ENCODE measurements at regions not wholly inside any gene's neighbourhood (a gene's known extent, or its start where the extent isn't known, plus 50 kb on each side); places are given as distances from the start of the nearest gene placed in this dataset.
A peak's percentile ranks its signal among the peaks of the same experiment; 100 is the strongest.

DNA sequence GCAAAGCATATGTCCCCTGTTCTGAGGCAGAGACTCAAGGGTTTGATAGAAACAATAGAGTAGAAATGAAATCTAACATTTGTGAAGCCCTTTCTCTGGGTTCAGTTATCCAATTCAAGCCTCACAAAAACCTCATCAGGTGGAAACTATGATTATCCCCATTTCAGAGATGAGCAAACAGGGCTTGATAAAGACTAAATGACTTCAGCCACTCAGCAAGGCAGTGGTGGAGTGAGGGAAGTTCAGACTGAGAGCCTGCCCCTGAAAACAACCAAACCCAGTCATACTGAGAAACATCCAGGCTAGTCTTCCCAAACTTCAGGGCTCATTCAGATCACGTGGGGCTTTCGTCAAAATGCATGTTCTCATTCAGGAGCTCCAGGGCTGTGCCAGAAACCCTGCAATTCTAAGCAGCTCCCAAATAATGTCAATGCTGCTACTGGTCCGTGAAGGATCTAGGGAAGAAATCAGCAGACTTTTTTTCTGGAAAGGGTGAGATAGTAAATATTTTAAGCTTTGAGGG lies 109.6 kb upstream of the KIT start:
- DNase-seq: no peak

DNA sequence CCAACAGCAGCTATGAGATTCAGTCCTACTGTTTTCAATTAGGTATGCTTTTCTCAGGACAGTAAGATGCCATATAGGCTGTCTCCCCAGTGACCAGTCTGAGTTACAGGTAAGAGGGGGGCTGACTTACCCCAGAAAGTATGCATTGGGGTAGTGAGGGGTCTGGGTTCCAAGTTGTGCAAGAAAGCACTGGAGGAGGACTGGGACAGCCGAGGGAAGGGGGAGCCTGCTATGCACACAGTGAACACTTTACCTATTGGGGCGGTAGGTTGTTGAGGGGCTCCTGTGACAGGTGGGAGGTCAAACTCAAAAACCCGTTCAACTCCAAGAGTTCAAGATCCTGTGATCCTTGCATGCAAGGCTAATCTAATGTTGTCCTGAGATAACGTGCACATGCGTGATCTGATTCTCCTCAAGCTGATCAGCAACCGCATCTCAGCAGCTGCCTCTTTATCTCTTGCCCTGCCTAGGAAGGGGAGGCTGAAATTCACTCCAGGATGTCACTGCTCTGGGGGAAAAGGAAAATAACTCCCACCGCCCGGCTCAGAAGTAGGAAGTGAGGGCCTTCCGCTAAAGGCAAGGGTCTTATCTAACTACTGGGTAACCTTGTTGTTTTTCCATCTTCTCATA lies 108.8 kb upstream of the KIT start:
- DNase-seq: no peak

DNA sequence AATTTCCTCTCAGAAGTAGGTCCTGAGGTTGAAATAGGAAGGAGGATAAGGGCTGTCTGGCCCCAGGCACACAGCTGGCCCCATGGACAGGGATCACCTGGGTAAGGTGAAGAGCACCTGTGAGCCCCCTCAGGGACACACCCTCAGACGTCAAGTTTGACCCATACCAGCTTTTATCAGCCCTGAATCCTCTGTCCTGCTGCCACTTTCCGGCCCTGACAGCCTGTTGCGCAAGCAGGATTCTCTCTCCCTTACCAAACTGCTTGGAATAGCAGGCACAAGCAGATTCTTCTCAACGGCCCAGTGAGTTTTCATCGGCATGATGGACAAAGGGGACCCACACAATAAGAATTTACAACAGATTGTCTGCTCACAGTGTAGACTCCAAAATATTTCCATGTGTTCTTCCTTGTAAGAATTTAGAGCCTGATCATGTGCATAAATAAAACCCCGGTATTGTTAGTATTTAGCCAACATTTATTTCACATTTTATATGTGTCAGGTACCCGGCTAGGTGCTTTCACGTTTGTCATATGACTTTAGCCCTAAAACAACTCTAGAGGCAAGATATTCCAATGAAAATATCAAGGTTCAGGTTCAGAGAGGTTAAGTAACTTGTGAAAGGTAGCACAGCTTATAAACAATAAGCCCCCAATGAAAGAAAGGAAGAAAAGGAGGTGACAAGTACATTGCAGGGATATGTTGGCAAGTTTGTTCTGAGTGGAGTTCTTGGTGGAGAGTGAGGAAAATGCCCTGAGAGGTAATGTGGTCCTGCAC lies 107.2 kb upstream of the KIT start:
- DNase-seq: peak; percentile 24

DNA sequence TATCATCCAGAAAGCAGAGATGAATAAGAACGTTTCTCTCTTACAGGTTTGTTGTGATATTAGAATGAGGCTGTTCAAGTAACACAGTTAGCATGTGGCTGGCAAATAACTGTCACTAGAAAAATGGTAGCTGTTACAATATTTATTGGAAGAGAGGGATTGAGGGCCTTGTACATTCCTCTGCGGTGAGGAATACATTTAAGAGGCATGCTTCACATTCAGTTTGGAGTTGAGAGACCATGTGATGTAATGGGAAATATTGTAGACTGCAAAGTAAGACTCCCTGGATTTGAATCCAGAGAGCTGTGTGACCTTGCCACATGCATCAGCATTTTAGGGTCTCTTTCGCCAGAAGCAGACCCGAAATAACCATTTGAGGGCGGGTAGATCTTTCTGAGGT lies 104.8 kb upstream of the KIT start:
- DNase-seq: no peak

DNA sequence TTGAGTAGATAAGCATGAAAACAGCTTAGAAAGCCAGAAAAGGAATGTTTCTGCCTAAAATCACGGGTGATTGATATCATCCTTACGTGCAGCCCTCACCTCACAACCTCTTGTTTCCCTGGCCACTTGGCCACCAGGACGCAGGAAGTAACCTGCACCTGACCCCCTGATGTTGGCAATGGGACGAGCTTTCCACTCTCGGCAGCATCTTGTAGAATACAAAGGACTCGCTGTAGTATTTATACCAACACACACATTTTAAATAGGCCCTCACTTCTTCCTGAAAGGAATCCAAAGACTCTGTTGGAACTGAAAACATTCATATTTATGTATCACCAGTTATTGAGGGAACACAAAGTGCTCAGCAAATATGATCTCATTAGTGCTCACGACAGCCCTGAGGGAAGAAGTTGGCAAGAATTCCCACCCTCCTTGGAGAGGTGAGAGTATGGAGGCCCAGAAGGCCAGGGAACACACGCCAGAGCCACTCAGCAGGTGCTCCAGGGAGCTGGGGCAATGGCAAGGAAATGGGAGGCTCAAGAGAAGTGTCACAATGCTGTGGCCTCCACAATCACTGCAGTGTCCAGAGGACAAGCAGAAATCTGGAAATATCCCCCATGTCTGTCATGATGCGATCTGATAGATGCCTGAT lies 103.3 kb upstream of the KIT start:
- DNase-seq: no peak

DNA sequence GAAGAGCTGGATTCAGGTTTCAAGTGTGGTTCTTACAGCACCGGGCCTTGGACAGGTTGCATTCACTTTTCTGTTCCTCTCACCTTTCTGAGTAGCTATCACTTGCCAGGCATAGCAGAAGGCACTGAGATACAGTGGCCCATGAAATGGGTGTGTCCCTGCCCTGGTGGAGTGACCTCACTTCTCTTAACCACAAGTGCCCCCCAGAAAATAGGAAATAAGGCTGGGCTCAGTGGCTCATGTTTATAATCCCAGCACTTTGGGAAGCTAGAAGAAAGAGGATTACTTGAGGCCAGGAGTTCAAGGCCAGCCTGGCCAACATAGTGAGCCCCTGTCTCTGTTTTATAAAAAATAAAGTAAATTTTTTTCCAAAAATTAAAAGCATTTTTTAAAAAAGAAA lies 101.7 kb upstream of the KIT start:
- DNase-seq: no peak

DNA sequence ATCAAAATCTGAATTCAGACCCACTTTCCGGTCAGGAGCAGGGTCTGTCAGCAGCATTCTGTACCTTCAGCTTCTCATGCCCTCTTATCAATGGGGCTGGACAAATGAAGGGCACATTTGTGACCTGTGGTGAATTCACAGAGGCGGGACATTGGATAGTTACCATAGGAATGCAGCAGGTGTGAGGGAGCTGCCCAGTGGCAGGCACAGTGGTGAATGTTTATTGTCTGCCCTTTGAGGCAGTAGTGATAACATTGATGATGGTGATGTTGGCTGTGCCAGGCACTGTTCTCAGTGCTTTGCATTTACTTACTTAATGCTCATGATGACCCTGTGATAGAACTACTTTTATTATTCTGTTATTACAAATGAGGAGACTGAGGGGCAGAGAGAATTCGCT lies 101.2 kb upstream of the KIT start:
- DNase-seq: peak; percentile 42

DNA sequence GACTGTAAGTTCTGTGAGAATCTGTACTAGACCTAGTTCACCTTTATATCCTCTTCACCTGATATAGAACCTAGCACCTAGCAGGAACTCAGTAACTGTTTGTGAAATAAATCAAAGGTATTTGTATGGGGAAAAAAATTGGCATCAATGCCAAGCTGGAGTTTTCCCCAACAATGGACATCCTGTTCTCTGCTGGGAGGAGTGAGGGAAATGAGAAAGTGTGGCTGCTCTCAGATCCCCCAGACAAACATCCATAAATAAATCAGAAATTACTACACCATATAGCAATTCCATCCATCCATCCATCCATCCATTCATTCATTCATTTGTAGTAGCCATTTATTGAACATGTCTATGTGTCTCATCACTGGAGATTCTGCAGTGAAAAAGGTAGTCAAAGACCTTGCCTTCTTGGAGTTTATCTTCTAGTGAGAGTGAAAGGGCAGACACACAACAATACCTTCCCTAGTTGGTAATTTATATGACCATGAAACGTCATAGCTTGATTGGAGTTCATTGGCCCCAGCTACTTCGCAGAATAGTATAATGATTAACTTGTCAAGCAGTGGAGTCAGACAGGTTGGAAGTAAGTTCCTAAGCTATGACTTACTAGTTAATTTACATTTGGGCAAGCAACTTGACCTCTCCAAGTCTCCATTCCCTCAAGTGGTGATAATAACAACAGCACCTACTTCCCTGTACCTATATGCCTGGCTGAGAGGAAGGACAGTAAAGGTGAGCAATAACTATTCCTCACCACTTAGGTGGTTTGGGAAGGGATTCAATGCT lies 98.7 kb upstream of the KIT start:
- DNase-seq: no peak

DNA sequence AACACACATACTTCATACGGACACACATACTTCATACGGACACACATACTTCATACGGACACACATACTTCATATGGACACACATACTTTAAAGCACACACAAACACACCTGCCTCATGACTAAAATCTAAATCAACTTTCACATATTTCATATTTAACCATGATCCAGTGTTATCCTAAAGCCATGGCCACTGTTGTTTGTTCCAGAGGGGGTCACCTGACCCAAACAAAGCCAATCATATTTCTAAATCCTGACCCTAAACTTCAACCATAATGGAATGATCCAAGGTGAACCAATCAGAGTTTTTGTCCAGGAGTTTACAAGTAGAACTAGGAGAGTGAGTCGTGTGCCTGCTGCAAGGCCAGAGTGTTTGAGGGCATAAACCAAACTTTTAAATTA lies 97.2 kb upstream of the KIT start:
- no peak for DNase-seq

DNA sequence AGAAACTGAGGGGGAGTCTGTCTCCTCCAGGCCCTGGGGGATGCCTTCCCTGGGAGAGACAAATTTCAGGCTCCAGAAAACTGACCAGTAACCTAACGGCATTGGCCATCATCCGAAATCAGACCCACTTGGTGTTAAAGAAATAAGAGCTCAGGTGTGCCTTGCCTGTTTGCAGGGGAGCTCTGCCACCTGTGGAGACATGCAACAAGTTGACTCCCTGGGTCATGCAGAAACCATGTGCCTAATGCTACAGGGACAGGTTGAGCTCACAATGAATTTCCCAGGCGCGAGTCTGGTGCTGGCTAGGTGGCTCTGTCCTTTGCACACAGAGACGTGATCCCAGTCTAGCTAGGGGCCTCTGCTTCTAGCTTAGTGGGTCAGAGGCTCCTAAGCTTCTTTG lies 95.8 kb upstream of the KIT start:
- DNase-seq: no peak

DNA sequence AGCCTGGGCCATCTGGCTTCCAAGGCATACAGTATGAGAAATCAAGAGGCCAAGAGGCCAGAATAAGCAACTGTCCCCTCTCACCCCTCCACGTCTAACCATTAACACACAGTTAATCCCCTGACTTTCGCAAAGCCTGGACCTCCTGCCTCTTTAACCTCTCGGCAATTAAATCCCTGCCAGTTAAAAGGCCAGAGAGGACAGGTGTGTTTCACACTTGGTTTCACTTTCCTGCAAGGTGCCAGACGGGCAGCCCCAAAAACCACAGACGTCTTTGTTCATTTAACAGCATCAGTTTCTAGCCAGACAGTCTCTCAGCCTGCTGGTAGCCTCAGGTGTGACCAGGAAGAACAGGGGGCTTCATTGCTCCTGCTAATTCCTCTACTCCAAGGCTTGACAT lies 91.1 kb upstream of the KIT start:
- DNase-seq: no peak

DNA sequence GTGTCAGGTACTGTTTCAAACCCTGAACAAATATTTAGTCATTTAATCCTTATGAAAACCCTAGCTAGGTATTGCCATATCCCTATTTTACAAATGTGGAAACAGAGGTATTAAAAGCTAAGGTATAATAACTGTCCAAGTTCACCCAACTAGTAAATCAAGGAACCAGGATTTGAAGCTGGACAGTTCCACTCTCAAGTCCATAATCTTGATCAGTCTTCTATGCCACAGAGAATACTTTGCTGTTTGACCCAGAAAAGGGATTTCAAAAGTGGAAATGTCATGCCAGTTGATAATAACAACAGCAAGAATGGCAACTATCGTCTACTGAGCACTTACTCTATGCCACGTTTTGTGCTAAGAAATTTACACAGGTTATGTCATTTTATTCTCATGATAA lies 90.4 kb upstream of the KIT start:
- no peak for DNase-seq

DNA sequence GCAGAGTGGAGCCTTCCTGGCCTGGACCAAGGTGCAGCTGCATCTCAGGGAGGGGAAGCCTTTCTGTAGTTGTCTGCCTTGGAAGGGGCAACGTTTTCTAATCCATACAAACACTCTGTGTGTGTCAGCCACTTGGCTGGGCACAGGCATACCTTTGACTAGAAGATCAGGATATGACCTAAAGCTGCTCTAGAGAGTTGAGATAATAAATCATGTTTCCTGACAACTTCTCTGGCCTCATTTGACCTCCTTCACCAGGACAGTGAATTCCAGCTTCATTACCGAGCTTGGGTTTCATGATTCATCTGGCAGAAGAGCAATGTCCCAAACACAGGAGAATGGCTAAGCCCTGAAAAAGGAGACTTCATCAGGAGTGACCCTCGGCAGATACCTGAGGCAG lies 89.6 kb upstream of the KIT start:
- peak; percentile 84 for DNase-seq

DNA sequence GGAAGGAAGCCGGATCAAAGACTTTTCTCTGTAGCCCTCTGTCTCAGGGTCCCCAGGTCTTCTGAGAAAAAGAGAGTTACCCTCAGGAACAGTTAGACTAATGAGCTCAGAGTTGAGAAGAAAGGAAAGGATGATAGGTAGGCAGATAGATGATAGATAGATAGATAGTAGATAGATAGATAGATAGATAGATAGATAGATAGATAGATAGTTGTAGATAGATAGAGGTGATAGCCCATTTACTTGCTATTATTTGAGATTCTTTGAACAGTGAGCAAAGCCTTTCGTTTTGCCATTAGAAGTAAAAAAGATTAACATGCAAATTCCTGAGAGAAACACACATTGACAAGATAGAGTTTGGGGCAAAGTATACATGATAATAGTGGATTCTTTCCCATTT lies 86.9 kb upstream of the KIT start:
- DNase-seq: no peak

DNA sequence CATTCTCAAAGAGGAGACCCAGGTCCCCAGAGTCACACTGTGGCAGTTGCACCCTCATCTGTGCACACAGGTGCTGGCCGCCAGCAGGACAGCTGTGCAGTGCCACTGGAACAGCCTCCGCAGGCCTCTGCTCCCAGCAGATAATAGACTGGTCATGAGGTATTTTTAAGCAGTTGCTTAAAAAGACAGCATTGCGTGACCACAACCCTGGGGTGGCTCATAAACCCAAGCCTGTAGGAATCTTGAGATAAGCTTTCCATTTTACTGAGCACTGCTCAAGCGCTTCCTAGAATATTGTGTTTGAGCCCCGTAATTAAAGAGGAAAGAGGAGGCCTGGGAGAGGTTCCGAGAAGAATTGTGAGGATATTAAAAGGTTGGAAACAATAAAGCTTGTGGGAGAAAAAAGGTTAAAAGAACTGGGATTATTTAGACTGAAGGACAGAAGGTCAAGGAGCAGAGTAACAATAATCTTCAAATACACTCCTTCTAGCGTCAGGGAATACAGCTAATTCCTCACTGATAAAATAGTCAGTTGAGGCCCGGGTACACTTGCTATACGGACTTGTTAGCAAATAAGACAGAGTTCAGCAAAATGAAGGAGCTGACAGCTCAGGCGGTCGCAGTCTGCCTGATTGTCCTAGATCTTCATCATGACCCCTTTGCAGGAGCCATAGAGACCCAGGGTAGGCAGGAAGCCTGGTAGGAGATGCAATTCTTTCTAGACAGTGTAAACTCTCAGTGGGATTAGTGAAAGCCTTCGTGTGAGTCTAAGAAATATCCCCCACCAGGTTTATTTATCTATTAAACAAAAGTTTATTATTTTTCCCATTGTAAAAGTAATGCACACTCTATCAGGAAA lies 86.2 kb upstream of the KIT start:
- DNase-seq: no peak

DNA sequence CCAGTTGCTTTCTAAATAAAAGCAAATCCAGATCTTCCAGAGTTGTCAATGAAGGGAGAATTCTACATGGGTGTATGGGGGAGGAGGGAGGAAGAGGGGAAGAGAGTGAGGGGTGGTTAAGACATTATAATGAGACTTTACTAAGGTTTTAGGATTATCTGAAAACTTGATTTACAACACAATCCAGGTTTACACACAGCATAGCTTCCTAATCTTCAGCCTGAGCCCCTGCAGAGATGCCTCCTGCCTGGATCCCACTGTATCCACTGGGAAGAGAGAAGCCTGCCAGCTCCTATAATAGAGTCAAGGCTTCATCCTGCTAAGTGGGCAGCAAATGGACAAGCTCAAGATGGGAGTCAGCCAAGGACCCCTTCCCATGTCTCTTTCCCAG lies 85.6 kb upstream of the KIT start:
- no peak for DNase-seq

DNA sequence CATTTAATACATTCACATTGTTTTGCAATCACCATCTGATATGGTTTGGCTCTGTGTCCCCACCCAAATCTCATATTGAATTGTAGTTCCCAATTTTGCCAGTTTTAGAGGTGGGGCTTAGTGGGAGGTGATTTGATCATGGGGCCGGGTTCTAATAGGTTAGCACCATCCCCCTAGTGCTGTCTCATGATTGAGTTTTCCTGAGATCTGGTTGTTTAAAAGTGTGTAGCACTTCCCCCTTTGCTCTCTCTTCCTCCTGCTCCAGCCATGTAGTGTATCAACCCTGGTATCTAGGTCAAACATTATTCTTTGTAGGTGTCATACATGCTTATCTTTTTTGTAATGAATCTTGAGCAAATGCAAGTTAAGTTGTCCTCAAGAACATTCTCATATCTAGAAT lies 83.3 kb upstream of the KIT start:
- DNase-seq: no peak

DNA sequence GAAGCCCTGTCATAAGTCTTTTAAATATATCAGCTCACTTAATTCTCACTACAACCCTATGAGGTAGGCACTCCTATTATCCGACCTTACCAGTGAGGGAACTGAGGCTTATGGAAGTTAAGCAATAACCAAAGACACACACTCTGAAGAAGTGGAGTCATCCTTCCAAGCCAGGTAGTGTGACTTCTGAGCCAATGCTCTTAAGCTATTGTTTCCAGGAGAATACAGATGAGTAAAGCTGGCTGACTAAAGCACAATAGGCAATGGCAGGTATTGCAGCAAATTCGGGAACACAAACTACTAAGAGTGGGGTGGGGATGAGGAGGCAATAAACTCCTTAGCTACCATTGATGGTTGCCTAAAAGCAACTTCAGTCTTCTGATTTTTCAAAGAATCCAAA lies 81.8 kb upstream of the KIT start:
- no peak for DNase-seq

DNA sequence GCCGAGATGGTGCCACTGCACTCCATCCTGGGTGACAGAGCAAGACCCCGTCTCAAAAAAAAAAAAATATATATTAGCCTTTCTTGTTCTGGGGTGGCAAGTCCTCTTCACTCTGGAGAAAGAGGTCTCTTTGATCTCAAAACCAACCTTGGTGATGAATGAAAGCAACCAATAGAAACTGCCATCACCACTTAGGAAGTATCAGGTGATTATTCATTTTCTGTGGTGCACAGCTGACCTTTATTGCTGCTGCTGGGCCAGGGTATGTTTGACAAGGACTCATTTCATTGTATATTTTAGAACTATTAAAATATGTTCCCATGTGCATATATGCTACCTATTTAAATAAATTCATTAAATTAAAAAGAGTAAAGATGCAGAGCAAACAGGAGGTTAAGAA lies 76.0 kb upstream of the KIT start:
- DNase-seq: no peak

DNA sequence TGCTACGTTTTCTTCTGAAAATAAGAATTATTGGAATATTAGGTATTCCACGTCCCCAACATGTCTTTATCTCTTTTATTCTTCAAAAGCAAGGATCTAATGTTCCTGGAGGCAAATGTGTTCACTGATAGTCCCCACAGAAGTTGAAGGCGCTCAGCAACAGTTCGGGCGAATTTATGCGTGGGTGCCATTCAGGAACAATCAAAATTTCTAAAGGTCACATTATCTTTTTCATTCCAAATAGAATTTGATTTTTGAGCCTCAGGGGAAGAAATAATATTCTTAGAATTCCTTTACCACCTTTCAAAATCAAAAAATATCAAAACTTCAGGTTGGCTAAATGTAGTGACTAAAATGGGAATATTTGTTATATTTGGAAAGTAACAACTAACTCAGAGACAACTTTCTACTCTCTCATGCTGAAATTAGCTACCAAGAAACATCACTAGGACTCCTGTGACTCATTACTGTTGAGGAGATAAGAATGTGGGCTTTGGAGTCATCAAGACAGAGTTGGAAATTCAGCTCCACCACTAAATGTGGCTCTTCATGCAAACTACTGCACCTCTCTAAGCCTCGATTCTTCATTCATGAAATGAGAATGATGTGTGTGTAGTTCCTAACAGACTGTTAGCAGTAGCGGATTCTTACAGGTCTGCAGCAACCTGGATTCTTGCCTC lies 72.3 kb upstream of the KIT start:
- DNase-seq: peak; percentile 47

DNA sequence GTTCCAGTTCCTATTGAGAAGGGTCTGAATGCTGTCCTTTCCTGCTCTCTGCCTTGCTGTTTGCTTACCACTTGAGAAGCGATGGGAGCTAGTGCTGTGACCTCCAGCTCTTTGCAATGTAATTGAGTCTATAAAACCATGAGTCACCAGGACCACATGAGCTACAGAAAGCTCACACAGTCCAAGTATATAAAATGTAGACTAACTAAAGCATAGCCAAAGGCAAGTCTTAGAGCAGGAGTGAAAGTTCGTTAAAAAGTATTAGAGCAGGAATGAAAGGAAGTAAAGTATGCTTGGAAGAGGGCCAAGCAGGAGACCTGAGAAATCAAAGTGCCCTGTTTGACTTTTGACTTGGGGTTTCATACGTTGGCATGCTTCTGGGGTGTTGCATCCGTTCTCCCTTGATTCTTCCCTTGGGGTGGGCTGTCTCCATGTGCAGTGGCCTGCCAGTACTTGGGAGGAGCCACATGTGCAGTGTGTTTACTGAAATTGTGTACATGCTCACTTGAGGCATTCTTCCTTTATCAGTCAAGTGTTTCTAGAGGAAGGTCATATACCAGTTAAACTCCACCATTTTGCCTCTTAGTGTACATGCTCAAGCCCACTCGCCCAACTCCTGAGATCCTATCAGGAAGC lies 71.3 kb upstream of the KIT start:
- peak; percentile 13 for DNase-seq
